ENCODE measurements at regions not wholly inside any gene's neighbourhood (a gene's known extent, or its start where the extent isn't known, plus 50 kb on each side); places are given as distances from the start of the nearest gene placed in this dataset.

GRCh38 chr1:239239529-239239928, 146.8 kb upstream of the CHRM3 start:
- DNase-seq (no peak), ATAC-seq (no peak)
- POLR2A ChIA-PET, result no interaction called here
- no peaks in the 10 kb centered on the region for H3K27me3 Mint-ChIP-seq
- no peak overlapping the region for H3K4me3 Mint-ChIP-seq
- CTCF ChIA-PET, result no interaction called here
- no peaks in the 10 kb centered on the region for H3K36me3 Mint-ChIP-seq (ENCODE audit: low read depth)
- no peaks in the 10 kb centered on the region for H3K9me3 Mint-ChIP-seq (ENCODE audit: low read depth)
- H3K27ac Mint-ChIP-seq, result no peak overlapping the region
- H3K4me1 Mint-ChIP-seq, result no peaks in the 10 kb centered on the region
- intact Hi-C loops (cut with DNase I, micrococcal nuclease), result no loop called here

- H3K27ac Mint-ChIP-seq, result no peak overlapping the region
- intact Hi-C loops (cut with DNase I, micrococcal nuclease), result no loop called here
- H3K4me1 Mint-ChIP-seq, result no peaks in the 10 kb centered on the region
- no peak overlapping the region for H3K4me3 Mint-ChIP-seq
- H3K36me3 Mint-ChIP-seq (ENCODE audit: low read depth), result no peaks in the 10 kb centered on the region
- no peak for DNase-seq
- no peaks in the 10 kb centered on the region for H3K27me3 Mint-ChIP-seq
- ChIA-PET CTCF (no interaction called here), POLR2A (no interaction called here)
- H3K9me3 Mint-ChIP-seq (ENCODE audit: low read depth), result no peaks in the 10 kb centered on the region
- ATAC-seq, result no peak
Observed at GRCh38 chr1:239237912-239238311, 148.5 kb upstream of the CHRM3 start.

DNA sequence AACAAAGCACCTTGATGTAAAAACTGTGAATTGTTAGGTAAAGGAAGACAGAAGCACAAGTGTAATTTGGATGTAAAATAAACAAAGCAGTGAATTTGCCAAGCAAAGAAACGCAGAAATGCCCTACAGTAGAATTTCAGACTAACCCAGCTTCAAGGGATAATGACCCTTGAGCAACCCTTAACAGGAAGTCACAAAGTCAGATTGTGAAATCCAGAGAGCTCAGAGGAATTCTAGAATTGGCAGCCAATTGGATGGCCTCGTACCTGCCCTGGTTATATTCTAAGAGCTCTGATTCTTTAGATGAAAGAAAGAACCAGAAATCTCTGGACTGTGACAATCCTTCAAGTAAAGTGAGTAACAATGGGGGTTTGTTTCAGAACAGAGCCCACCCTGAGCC, 152.7 kb upstream of the CHRM3 start:
- H3K27me3 Mint-ChIP-seq, result no peaks in the 10 kb centered on the region
- intact Hi-C loops (cut with DNase I, micrococcal nuclease), result no loop called here
- H3K9me3 Mint-ChIP-seq (ENCODE audit: low read depth), result peaks cover 4% of the 10 kb centered on the region
- DNase-seq (no peak), ATAC-seq (no peak)
- ChIA-PET POLR2A (no interaction called here), CTCF (no interaction called here)
- H3K4me3 Mint-ChIP-seq, result no peak overlapping the region
- H3K36me3 Mint-ChIP-seq (ENCODE audit: low read depth), result no peaks in the 10 kb centered on the region
- H3K4me1 Mint-ChIP-seq, result no peaks in the 10 kb centered on the region
- H3K27ac Mint-ChIP-seq, result no peak overlapping the region

- ATAC-seq (no peak), DNase-seq (no peak)
- CTCF ChIA-PET, result no interaction called here
- H3K9me3 Mint-ChIP-seq (ENCODE audit: low read depth), result peaks cover 4% of the 10 kb centered on the region
- intact Hi-C loops (cut with DNase I, micrococcal nuclease), result no loop called here
- no peaks in the 10 kb centered on the region for H3K4me1 Mint-ChIP-seq
- H3K27ac Mint-ChIP-seq, result no peak overlapping the region
- H3K27me3 Mint-ChIP-seq, result no peaks in the 10 kb centered on the region
- POLR2A ChIA-PET, result no interaction called here
- H3K4me3 Mint-ChIP-seq, result no peak overlapping the region
- H3K36me3 Mint-ChIP-seq (ENCODE audit: low read depth), result no peaks in the 10 kb centered on the region
Observed at GRCh38 chr1:239232921-239233320, 153.4 kb upstream of the CHRM3 start.

- peaks cover 19% of the 10 kb centered on the region for H3K9me3 Mint-ChIP-seq (ENCODE audit: low read depth)
- ChIA-PET CTCF (no interaction called here), POLR2A (no interaction called here)
- no peaks in the 10 kb centered on the region for H3K27me3 Mint-ChIP-seq
- no peak overlapping the region for H3K4me3 Mint-ChIP-seq
- ATAC-seq (no peak), DNase-seq (no peak)
- no peak overlapping the region for H3K27ac Mint-ChIP-seq
- intact Hi-C loops (cut with DNase I, micrococcal nuclease), result no loop called here
- H3K4me1 Mint-ChIP-seq, result no peaks in the 10 kb centered on the region
- H3K36me3 Mint-ChIP-seq (ENCODE audit: low read depth), result no peaks in the 10 kb centered on the region
Observed at GRCh38 chr1:239228451-239228850, 157.9 kb upstream of the CHRM3 start.

- CTCF ChIA-PET, result no interaction called here
Observed at GRCh38 chr1:239225396-239225795, 161.0 kb upstream of the CHRM3 start.

GRCh38 chr1:239224100-239224499, 162.3 kb upstream of the CHRM3 start:
- ATAC-seq, result no peak
- Mint-ChIP-seq H3K9me3 (ENCODE audit: low read depth) (peaks cover 32% of the 10 kb centered on the region), H3K27me3 (no peaks in the 10 kb centered on the region), H3K4me3 (no peak overlapping the region), H3K4me1 (no peaks in the 10 kb centered on the region), H3K36me3 (ENCODE audit: low read depth) (no peaks in the 10 kb centered on the region), H3K27ac (no peak overlapping the region)
- DNase-seq, result no peak
- ChIA-PET POLR2A (no interaction called here), CTCF (no interaction called here)
- intact Hi-C loops (cut with DNase I, micrococcal nuclease), result no loop called here

More at GRCh38 chr1:239225396-239225795, 161.0 kb upstream of the CHRM3 start:
- H3K4me1 Mint-ChIP-seq, result no peaks in the 10 kb centered on the region
- POLR2A ChIA-PET, result no interaction called here
- H3K36me3 Mint-ChIP-seq (ENCODE audit: low read depth), result no peaks in the 10 kb centered on the region
- intact Hi-C loops (cut with DNase I, micrococcal nuclease), result no loop called here
- no peaks in the 10 kb centered on the region for H3K27me3 Mint-ChIP-seq
- no peak overlapping the region for H3K4me3 Mint-ChIP-seq
- DNase-seq (no peak), ATAC-seq (no peak)
- H3K9me3 Mint-ChIP-seq (ENCODE audit: low read depth), result peaks cover 30% of the 10 kb centered on the region
- H3K27ac Mint-ChIP-seq, result no peak overlapping the region

DNA sequence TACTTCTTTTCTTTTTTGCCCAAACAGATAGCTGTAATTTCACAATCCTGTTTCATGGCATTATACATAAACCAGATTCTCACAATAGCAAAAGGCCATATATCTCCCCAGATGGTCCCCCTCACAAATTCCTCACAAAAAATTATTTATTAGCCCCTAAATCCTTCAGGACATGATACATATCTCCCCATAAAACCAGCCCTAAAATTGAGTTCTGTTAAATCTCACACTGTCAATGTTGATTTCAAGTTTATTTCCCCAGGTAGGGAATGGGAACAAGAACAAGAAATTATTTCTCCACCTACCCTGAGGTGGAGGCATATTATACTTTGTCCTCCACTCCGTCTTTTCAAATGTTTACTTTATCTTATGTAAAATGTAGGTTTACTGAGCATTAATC, 163.4 kb upstream of the CHRM3 start:
- Mint-ChIP-seq H3K4me3 (no peak overlapping the region), H3K4me1 (no peaks in the 10 kb centered on the region), H3K27ac (no peak overlapping the region), H3K9me3 (ENCODE audit: low read depth) (peaks cover 32% of the 10 kb centered on the region), H3K36me3 (ENCODE audit: low read depth) (no peaks in the 10 kb centered on the region), H3K27me3 (no peaks in the 10 kb centered on the region)
- POLR2A ChIA-PET, result no interaction called here
- CTCF ChIA-PET, result no interaction called here
- intact Hi-C loops (cut with DNase I, micrococcal nuclease), result no loop called here
- DNase-seq, result no peak
- ATAC-seq, result no peak

DNA sequence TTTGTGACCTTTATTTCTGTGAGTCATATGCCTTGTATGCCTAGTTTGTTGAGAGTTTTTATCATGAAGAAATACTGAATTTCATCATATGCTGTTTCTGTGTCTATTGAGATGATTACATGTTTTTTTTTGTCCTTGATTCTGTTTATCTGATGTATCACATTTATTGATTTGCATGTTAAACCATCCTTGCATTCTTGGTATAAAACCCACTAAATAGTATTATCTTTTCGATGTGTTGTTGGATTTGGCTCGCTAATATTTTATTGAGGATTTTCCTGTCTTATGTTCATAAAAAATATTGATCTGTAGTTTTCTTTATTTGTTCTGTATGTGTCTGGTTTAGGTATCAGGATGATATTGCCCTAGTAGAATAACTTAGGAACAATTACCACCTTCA, 164.7 kb upstream of the CHRM3 start:
- no peaks in the 10 kb centered on the region for H3K36me3 Mint-ChIP-seq (ENCODE audit: low read depth)
- intact Hi-C loops (cut with DNase I, micrococcal nuclease), result no loop called here
- DNase-seq (no peak), ATAC-seq (no peak)
- H3K4me3 Mint-ChIP-seq, result no peak overlapping the region
- H3K9me3 Mint-ChIP-seq (ENCODE audit: low read depth), result peaks cover 29% of the 10 kb centered on the region
- CTCF ChIA-PET, result no interaction called here
- no peaks in the 10 kb centered on the region for H3K4me1 Mint-ChIP-seq
- POLR2A ChIA-PET, result no interaction called here
- no peaks in the 10 kb centered on the region for H3K27me3 Mint-ChIP-seq
- no peak overlapping the region for H3K27ac Mint-ChIP-seq

GRCh38 chr1:239219679-239220078, 166.7 kb upstream of the CHRM3 start:
- ChIA-PET POLR2A (no interaction called here), CTCF (interaction anchor here (0.7 kb wide), 2 partner anchors 100 to 592 kb away, joined by 3 read pairs; no protein-coding TSS in a partner anchor)
- intact Hi-C loops (cut with DNase I, micrococcal nuclease), result no loop called here
- no peak for DNase-seq
- Mint-ChIP-seq H3K4me1 (no peaks in the 10 kb centered on the region), H3K9me3 (ENCODE audit: low read depth) (peaks cover 21% of the 10 kb centered on the region), H3K27ac (no peak overlapping the region), H3K27me3 (no peaks in the 10 kb centered on the region), H3K4me3 (no peak overlapping the region), H3K36me3 (ENCODE audit: low read depth) (no peaks in the 10 kb centered on the region)
- ATAC-seq, result no peak

DNA sequence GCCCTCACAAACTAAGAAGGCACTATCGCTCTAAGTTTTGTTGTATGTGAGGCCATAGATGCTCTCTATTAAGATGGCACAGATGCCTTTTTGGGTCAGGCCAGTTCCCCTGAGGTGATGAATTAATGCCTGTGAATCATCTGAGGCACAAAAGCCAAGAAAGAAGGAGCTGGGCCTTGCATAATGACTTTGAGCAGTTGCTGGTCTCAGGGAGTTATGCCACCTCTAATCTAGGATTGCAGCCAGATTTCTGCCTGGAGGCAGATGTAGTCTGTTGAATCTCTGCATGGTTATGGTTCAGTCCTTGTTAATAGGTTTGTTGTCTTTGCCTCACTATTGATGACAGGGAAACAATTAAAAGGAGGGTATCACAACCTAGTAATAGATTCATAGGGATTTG, 168.1 kb upstream of the CHRM3 start:
- no peaks in the 10 kb centered on the region for H3K27me3 Mint-ChIP-seq
- intact Hi-C loops (cut with DNase I, micrococcal nuclease), result no loop called here
- no peak overlapping the region for H3K27ac Mint-ChIP-seq
- no peak for DNase-seq
- ChIA-PET POLR2A (no interaction called here), CTCF (no interaction called here)
- H3K36me3 Mint-ChIP-seq (ENCODE audit: low read depth), result no peaks in the 10 kb centered on the region
- no peak for ATAC-seq
- no peak overlapping the region for H3K4me3 Mint-ChIP-seq
- H3K4me1 Mint-ChIP-seq, result no peaks in the 10 kb centered on the region
- peaks cover 16% of the 10 kb centered on the region for H3K9me3 Mint-ChIP-seq (ENCODE audit: low read depth)

- intact Hi-C loops (cut with DNase I, micrococcal nuclease), result no loop called here
- DNase-seq (no peak), ATAC-seq (no peak)
- no peaks in the 10 kb centered on the region for H3K27me3 Mint-ChIP-seq
- no peaks in the 10 kb centered on the region for H3K9me3 Mint-ChIP-seq (ENCODE audit: low read depth)
- no peaks in the 10 kb centered on the region for H3K4me1 Mint-ChIP-seq
- CTCF ChIA-PET, result no interaction called here
- H3K4me3 Mint-ChIP-seq, result no peak overlapping the region
- no peak overlapping the region for H3K27ac Mint-ChIP-seq
- no peaks in the 10 kb centered on the region for H3K36me3 Mint-ChIP-seq (ENCODE audit: low read depth)
- POLR2A ChIA-PET, result no interaction called here
Observed at GRCh38 chr1:239212811-239213220, 173.6 kb upstream of the CHRM3 start.

DNA sequence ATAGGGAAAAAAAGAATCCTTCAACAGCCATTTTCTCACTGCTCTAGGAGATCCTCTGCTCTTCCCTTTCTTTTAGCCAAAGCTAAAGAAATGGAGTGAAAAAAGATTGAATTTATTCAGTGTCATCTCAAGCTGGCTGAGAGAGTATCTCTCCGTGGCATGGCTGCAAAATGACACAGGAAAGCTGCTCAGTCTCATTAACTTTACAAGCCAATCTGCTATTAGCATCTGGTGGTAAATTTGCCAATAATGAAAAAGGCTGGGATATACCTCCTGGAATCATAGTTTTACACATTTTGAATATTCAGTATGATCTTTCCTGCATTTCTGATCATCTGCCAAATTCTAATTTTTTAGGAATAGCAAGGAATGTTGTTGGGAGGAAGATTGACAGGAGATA, 176.8 kb upstream of the CHRM3 start:
- no peak overlapping the region for H3K4me3 Mint-ChIP-seq
- POLR2A ChIA-PET, result no interaction called here

More for the DNA sequence above, 176.8 kb upstream of the CHRM3 start:
- Mint-ChIP-seq H3K9me3 (ENCODE audit: low read depth) (no peaks in the 10 kb centered on the region), H3K27ac (no peak overlapping the region), H3K36me3 (ENCODE audit: low read depth) (no peaks in the 10 kb centered on the region), H3K4me1 (no peaks in the 10 kb centered on the region), H3K27me3 (peaks cover 2% of the 10 kb centered on the region)
- ATAC-seq, result no peak
- DNase-seq, result no peak
- intact Hi-C loops (cut with DNase I, micrococcal nuclease), result no loop called here
- CTCF ChIA-PET, result no interaction called here
